Brain microvascular endothelial cell (primary cell): ENCODE measurements at regions not wholly inside any gene's neighbourhood (a gene's known extent, or its start where the extent isn't known, plus 50 kb on each side); places are given as distances from the start of the nearest gene placed in this dataset.

Experiments
- DNase-seq: peaks from one replicate; pipeline ENCODE4 v3.0.0-alpha.2; 2020
- H3K27ac ChIP-seq: fragments of 250-450 bp; sonication (Bioruptor Pico); 2 replicates; pipeline ENCODE4 v1.5.1; 2020; ENCODE audit warnings: mild to moderate bottlenecking, moderate library complexity
- H3K27me3 ChIP-seq: fragments of 250-450 bp; sonication (Bioruptor Pico); replicated peaks from 2 replicates; pipeline ENCODE4 v1.5.1; 2020; ENCODE audit warnings: mild to moderate bottlenecking
- H3K36me3 ChIP-seq: fragments of 250-450 bp; sonication (Bioruptor Pico); replicated peaks from 2 replicates; pipeline ENCODE4 v1.5.1; 2020; ENCODE audit warnings: mild to moderate bottlenecking
- H3K4me3 ChIP-seq: 2 replicates; pipeline ENCODE4 v1.5.1; 2011; ENCODE audit warnings: low read depth, mild to moderate bottlenecking, control low read depth, low read length, moderate library complexity
- CTCF ChIP-seq: IDR thresholded peaks from 2 replicates; pipeline ENCODE4 v1.5.1; 2011; ENCODE audit warnings: low read depth, mild to moderate bottlenecking, moderate library complexity, low read length, control low read depth, inconsistent platforms; ENCODE audit errors: missing control alignments
- in situ Hi-C: cut with HindIII; loops from 2 replicates; pipeline ENCODE4 v1.10.0; 2017; ENCODE audit warnings: low sequenced_read_pairs, low pct_ligation_motif_present

- in situ Hi-C loops, result no loop called here
- Histone ChIP-seq H3K4me3 (no peak overlapping the region), H3K27me3 (no peaks in the 10 kb centered on the region), H3K36me3 (no peaks in the 10 kb centered on the region), H3K27ac (no peak overlapping the region)
- TF ChIP-seq CTCF, result no peak
- no peak for DNase-seq
These were observed 100.0 kb upstream of the ACTBL2 start for GRCh38 chr5:57582578-57583070.

DNA sequence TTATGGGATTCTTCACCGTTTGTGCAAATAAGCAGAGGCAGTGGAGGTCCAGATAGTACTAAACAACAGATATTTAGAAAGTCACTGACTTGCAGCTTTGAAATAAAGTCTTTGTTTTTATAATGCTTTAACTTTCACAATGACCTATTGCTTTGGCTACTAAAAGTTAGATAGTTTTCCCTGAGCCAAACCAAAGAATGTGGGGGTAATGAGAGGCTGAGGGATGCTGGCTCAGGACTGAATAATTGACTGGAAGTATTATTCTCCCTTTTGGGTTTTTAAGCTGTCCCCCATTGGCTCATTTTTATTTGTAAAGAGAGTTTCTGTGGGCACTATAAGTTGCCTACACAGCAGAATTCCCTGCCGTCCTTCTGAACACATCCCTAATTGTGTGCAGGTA, 99.2 kb upstream of the ACTBL2 start:
- no peak for TF ChIP-seq CTCF

DNA sequence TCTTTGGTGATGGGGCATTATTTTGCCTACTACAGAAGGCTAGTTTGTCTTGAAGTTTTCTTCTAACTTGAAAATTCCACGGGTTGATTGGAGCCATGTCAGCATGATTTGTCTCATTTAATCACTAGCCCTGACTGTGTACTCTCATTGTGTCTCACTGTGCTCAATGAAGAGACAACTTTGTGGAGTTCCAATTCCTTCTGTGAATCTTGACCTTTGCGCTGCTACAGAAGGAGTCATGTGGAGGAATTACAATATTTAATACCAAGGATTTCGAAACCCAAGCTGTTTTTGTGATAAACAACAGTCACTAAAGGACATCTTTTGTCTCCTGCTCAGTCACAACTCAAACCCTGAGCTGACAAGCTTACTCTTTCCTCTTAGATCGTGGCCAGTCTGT, 98.6 kb upstream of the ACTBL2 start:
- no peak for TF ChIP-seq CTCF
- Histone ChIP-seq H3K4me3 (no peak overlapping the region), H3K27me3 (no peaks in the 10 kb centered on the region), H3K27ac (no peak overlapping the region), H3K36me3 (no peaks in the 10 kb centered on the region)
- DNase-seq, result no peak
- in situ Hi-C loops, result no loop called here

More for the DNA sequence above, 99.2 kb upstream of the ACTBL2 start:
- H3K27me3 ChIP-seq, result no peaks in the 10 kb centered on the region
- no peak for DNase-seq
- no peak overlapping the region for H3K27ac ChIP-seq
- in situ Hi-C loops, result no loop called here
- H3K36me3 ChIP-seq, result no peaks in the 10 kb centered on the region
- no peak overlapping the region for H3K4me3 ChIP-seq

- Histone ChIP-seq H3K27ac (no peak overlapping the region), H3K27me3 (no peaks in the 10 kb centered on the region), H3K36me3 (no peaks in the 10 kb centered on the region), H3K4me3 (no peak overlapping the region)
- no peak for TF ChIP-seq CTCF
- no peak for DNase-seq
- in situ Hi-C loops, result no loop called here
These were observed 95.0 kb upstream of the ACTBL2 start for GRCh38 chr5:57577432-57578175.

- no peak for DNase-seq
- Histone ChIP-seq H3K27me3 (no peaks in the 10 kb centered on the region), H3K27ac (no peak overlapping the region), H3K4me3 (no peak overlapping the region), H3K36me3 (no peaks in the 10 kb centered on the region)
- no peak for TF ChIP-seq CTCF
- in situ Hi-C loops, result no loop called here
These were observed 93.7 kb upstream of the ACTBL2 start for GRCh38 chr5:57576317-57576716.

- no peak for DNase-seq
- no peak for TF ChIP-seq CTCF
- Histone ChIP-seq H3K27me3 (no peaks in the 10 kb centered on the region), H3K36me3 (no peaks in the 10 kb centered on the region), H3K4me3 (no peak overlapping the region), H3K27ac (no peak overlapping the region)
- in situ Hi-C loops, result no loop called here
These were observed 93.2 kb upstream of the ACTBL2 start for GRCh38 chr5:57575839-57576238.
